ENCODE measurements at regions not wholly inside any gene's neighbourhood (a gene's known extent, or its start where the extent isn't known, plus 50 kb on each side); places are given as distances from the start of the nearest gene placed in this dataset.

DNA sequence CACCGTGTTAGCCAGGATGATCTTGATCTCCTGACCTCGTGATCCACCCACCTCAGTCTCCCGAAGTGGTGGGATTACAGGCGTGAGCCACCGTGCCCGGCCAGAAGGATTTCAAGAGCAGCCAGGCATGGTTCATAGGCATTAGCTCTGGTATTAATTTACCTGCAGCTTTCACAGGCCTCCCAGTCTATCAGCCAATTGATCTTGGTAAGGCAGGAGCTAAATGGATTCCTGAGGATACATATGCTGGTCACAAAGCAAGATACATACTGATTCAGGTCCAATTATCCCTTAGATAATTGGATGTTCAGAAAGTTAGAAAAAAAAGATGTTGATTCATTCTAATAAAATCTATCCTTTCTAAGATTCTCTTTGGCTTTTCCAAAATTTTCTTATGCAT, 487.1 kb downstream of the TLE1 start:
- H3K27me3 ChIP-seq (ENCODE audit: control insufficient read depth in 2 of 2, insufficient read depth in 2 of 2, low read length in 2 of 2) = no peaks in the 10 kb centered on the region
- H3K27ac ChIP-seq (ENCODE audit: insufficient read depth, low read depth, low read length) = no peak overlapping the region
- H3K4me3 ChIP-seq (replicated peaks in 1 of 3; ENCODE audit: insufficient read depth in 1 of 3, low read depth in 1 of 3, low read length in 3 of 3) = no peak overlapping the region
- no peaks in the 10 kb centered on the region for H3K79me2 ChIP-seq (ENCODE audit: control insufficient read depth, insufficient read depth, low read length)
- no peak overlapping the region for H3K9ac ChIP-seq (replicated peaks; ENCODE audit: extremely low read depth, insufficient read depth, low read length)
- ChIA-PET CTCF (no interaction called here), POLR2A (no interaction called here)
- H2AFZ ChIP-seq (ENCODE audit: low read depth, low read length) = no peak overlapping the region
- TF ChIP-seq POLR2AphosphoS5 (IDR thresholded peaks at IDR 0.05; ENCODE audit: insufficient read depth, low read depth, low read length) (no peak), GATA2 (IDR thresholded peaks at IDR 0.05; ENCODE audit: insufficient read depth, insufficient read length, low read depth, low read length) (no peak), JUN (IDR thresholded peaks at IDR 0.05; ENCODE audit: borderline replicate concordance, insufficient read depth, insufficient read length, low read depth) (no peak), EZH2 (IDR thresholded peaks at IDR 0.05; ENCODE audit: borderline replicate concordance, low read depth, low read length, severe bottlenecking) (no peak), FOS (IDR thresholded peaks at IDR 0.05; ENCODE audit: borderline replicate concordance, insufficient read depth, low read length) (no peak), MAX (IDR thresholded peaks at IDR 0.05; ENCODE audit: insufficient read depth, insufficient read length) (no peak), POLR2A (IDR thresholded peaks at IDR 0.05; ENCODE audit: low read depth, low read length) (no peak), MYC (IDR thresholded peaks at IDR 0.05; ENCODE audit: low read depth, low read length) (no peak)
- TF ChIP-seq, protein P1, sequence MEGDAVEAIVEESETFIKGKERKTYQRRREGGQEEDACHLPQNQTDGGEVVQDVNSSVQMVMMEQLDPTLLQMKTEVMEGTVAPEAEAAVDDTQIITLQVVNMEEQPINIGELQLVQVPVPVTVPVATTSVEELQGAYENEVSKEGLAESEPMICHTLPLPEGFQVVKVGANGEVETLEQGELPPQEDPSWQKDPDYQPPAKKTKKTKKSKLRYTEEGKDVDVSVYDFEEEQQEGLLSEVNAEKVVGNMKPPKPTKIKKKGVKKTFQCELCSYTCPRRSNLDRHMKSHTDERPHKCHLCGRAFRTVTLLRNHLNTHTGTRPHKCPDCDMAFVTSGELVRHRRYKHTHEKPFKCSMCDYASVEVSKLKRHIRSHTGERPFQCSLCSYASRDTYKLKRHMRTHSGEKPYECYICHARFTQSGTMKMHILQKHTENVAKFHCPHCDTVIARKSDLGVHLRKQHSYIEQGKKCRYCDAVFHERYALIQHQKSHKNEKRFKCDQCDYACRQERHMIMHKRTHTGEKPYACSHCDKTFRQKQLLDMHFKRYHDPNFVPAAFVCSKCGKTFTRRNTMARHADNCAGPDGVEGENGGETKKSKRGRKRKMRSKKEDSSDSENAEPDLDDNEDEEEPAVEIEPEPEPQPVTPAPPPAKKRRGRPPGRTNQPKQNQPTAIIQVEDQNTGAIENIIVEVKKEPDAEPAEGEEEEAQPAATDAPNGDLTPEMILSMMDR (IDR thresholded peaks at IDR 0.05; ENCODE audit: extremely low read depth in 1 of 2, insufficient read depth in 1 of 2, low read depth in 1 of 2, low read length in 2 of 2) = no peak
- H3K9me3 ChIP-seq (replicated peaks; ENCODE audit: control insufficient read depth, insufficient read depth, low read length) = no peaks in the 10 kb centered on the region
- no peaks in the 10 kb centered on the region for H3K4me1 ChIP-seq (ENCODE audit: control insufficient read depth, extremely low read depth, insufficient read depth, low read length)
- dilution Hi-C loops (cut with MboI; ENCODE audit: extremely low pct_ligation_motif_present, low sequenced_read_pairs) (no loop called here), intact Hi-C loops (cut with micrococcal nuclease) (no loop called here)
- H3K36me3 ChIP-seq (ENCODE audit: control insufficient read depth in 2 of 2, extremely low read depth in 1 of 2, insufficient read depth in 2 of 2, low read length in 2 of 2) = no peaks in the 10 kb centered on the region
- DNase-seq (ENCODE audit: low read depth, low spot score) (no peak), FAIRE-seq (no peak)
- no peak overlapping the region for H3K4me2 ChIP-seq (ENCODE audit: insufficient read depth, low read length)
- no TSS peak for BruUV-seq (replicated peaks)
- no peaks in the 10 kb centered on the region for H4K20me1 ChIP-seq (replicated peaks; ENCODE audit: control insufficient read depth, extremely low read depth, insufficient read depth, low read length)
- no peaks in the 10 kb centered on the region for H3K9me1 ChIP-seq (replicated peaks; ENCODE audit: control insufficient read depth, extremely low read depth, insufficient read depth, low read length)
